Sigmoid colon (tissue), 6 donors: ENCODE measurements at regions not wholly inside any gene's neighbourhood (a gene's known extent, or its start where the extent isn't known, plus 50 kb on each side); places are given as distances from the start of the nearest gene placed in this dataset.

ENCODE experiments used
- DNase-seq: peaks from one replicate; pipeline ENCODE4 v3.0.0-alpha.2; 2019
- H3K27ac ChIP-seq, 4 donors: fragments of 200-600 bp; sonication (generic); one replicate each; pipeline ENCODE4 v1.5.1; 2016 to 2019; ENCODE audit warnings: mild to moderate bottlenecking in 1 of 4
- H3K27me3 ChIP-seq, 3 donors: fragments of 200-600 bp; sonication (generic); one replicate each; pipeline ENCODE4 v1.5.1; 2019; ENCODE audit warnings: mild to moderate bottlenecking in 1 of 3
- H3K36me3 ChIP-seq, 4 donors: fragments of 200-600 bp; sonication (generic); one replicate each; pipeline ENCODE4 v1.5.1; 2016 to 2019
- H3K4me1 ChIP-seq, 4 donors: fragments of 200-600 bp; sonication (generic); one replicate each; pipeline ENCODE4 v1.5.1; 2017 to 2019
- H3K4me3 ChIP-seq, 4 donors: fragments of 200-600 bp; sonication (generic); one replicate each; pipeline ENCODE4 v1.5.1; 2017 to 2019; ENCODE audit warnings: mild to moderate bottlenecking in 2 of 4, moderate library complexity in 1 of 4
- H3K9me3 ChIP-seq, 4 donors: fragments of 200-600 bp in 3 of 4; sonication (generic) in 3 of 4; one replicate each; pipeline versions ENCODE4 v1.5.1 to v1.6.1; 2013 to 2019
- CTCF ChIP-seq, 4 experiments: fragments of 450-650 bp in 3 of 4; fragments of 200-600 bp in 1 of 4; IDR thresholded peaks; one replicate each; pipeline ENCODE4 v1.5.1; 2016 to 2019; ENCODE audit warnings: antibody characterized with exemption in 4 of 4, mild to moderate bottlenecking in 3 of 4, moderate library complexity in 2 of 4
- EP300 ChIP-seq, 4 donors: sonication (generic); formaldehyde crosslinking; IDR thresholded peaks; one replicate each; pipeline ENCODE4 v1.6.1; 2017; ENCODE audit warnings: antibody characterized with exemption in 4 of 4
- POLR2A ChIP-seq, 2 donors: fragments of 450-650 bp; IDR thresholded peaks; one replicate each; pipeline ENCODE4 v1.6.1; 2016; ENCODE audit warnings: antibody characterized with exemption in 2 of 2, mild to moderate bottlenecking in 2 of 2, moderate library complexity in 2 of 2
- POLR2AphosphoS5 ChIP-seq, 4 donors: sonication (generic); formaldehyde crosslinking; IDR thresholded peaks; one replicate each; pipeline ENCODE4 v1.6.1; 2017; ENCODE audit warnings: antibody characterized with exemption in 4 of 4
- WGBS, 2 donors: extraction: QIAGEN DNeasy Blood & Tissue Kit; methylation state at CpG; one replicate each; pipeline ENCODE4 v1.1.7; 2013; 5-methylcytosine and 5-hydroxymethylcytosine counted together
- intact Hi-C: fragments of 100-400 bp; cut with DNase I; formaldehyde crosslinking; loops from one replicate; pipeline ENCODE4 v1.15.1; 2023
- donor health status: healthy with polysubstance abuse.
- donor health status: healthy.

- intact Hi-C loops = no loop called here
- Histone ChIP-seq H3K4me1 (no peaks in the 10 kb centered on the region), H3K9me3 (no peaks in the 10 kb centered on the region), H3K27me3 (no peaks in the 10 kb centered on the region), H3K36me3 (no peaks in the 10 kb centered on the region), H3K27ac (no peak overlapping the region), H3K4me3 (no peak overlapping the region)
- DNase-seq = no peak
- no peak for TF ChIP-seq EP300 (IDR thresholded peaks at IDR 0.05)
- TF ChIP-seq POLR2A (IDR thresholded peaks at IDR 0.05) = no peak
- TF ChIP-seq POLR2AphosphoS5 (IDR thresholded peaks at IDR 0.05) = no peak
- TF ChIP-seq CTCF (IDR thresholded peaks at IDR 0.05) = no peak
- WGBS, 2 donors = 0% methylated on average over 1 of the region's 1 CpG
Measured at GRCh38 chr10:60708666-60709065, 69.6 kb upstream of the CDK1 start.

GRCh38 chr10:60707841-60708240, 70.4 kb upstream of the CDK1 start:
- DNase-seq = no peak
- H3K27ac ChIP-seq = no peak overlapping the region
- WGBS, 2 donors = 79 to 82% methylated on average over 4 of the region's 4 CpGs
- TF ChIP-seq CTCF (IDR thresholded peaks at IDR 0.05) = no peak
- no peak for TF ChIP-seq POLR2A (IDR thresholded peaks at IDR 0.05)
- no peak for TF ChIP-seq POLR2AphosphoS5 (IDR thresholded peaks at IDR 0.05)
- no peak for TF ChIP-seq EP300 (IDR thresholded peaks at IDR 0.05)
- H3K4me3 ChIP-seq = no peak overlapping the region
- intact Hi-C loops = no loop called here
- no peaks in the 10 kb centered on the region for H3K36me3 ChIP-seq
- H3K4me1 ChIP-seq = no peaks in the 10 kb centered on the region
- H3K9me3 ChIP-seq = no peaks in the 10 kb centered on the region
- H3K27me3 ChIP-seq = no peaks in the 10 kb centered on the region

GRCh38 chr10:60706146-60706545, 72.1 kb upstream of the CDK1 start:
- H3K27me3 ChIP-seq = no peaks in the 10 kb centered on the region
- intact Hi-C loops = no loop called here
- no peak for DNase-seq
- H3K4me3 ChIP-seq = no peak overlapping the region
- 84 to 86% methylated on average over 1 of the region's 1 CpG for WGBS, 2 donors
- no peaks in the 10 kb centered on the region for H3K4me1 ChIP-seq
- TF ChIP-seq EP300 (IDR thresholded peaks at IDR 0.05) (no peak), CTCF (IDR thresholded peaks at IDR 0.05) (no peak)
- H3K36me3 ChIP-seq = no peaks in the 10 kb centered on the region
- no peak overlapping the region for H3K27ac ChIP-seq
- H3K9me3 ChIP-seq = no peaks in the 10 kb centered on the region

GRCh38 chr10:60705376-60705775, 72.9 kb upstream of the CDK1 start:
- Histone ChIP-seq H3K27ac (no peak overlapping the region), H3K4me1 (no peaks in the 10 kb centered on the region), H3K4me3 (no peak overlapping the region), H3K9me3 (no peaks in the 10 kb centered on the region), H3K27me3 (no peaks in the 10 kb centered on the region), H3K36me3 (no peaks in the 10 kb centered on the region)
- DNase-seq = no peak
- 76 to 91% methylated on average over 1 of the region's 1 CpG for WGBS, 2 donors
- intact Hi-C loops = no loop called here
- TF ChIP-seq POLR2AphosphoS5 (IDR thresholded peaks at IDR 0.05) = no peak
- no peak for TF ChIP-seq POLR2A (IDR thresholded peaks at IDR 0.05)
- no peak for TF ChIP-seq EP300 (IDR thresholded peaks at IDR 0.05)
- TF ChIP-seq CTCF (IDR thresholded peaks at IDR 0.05) = no peak

- no peak for TF ChIP-seq POLR2A (IDR thresholded peaks at IDR 0.05)
- TF ChIP-seq CTCF (IDR thresholded peaks at IDR 0.05) = no peak
- TF ChIP-seq EP300 (IDR thresholded peaks at IDR 0.05) = no peak
- no peak for TF ChIP-seq POLR2AphosphoS5 (IDR thresholded peaks at IDR 0.05)
- intact Hi-C loops = no loop called here
Measured at GRCh38 chr10:60704471-60704870, 73.8 kb upstream of the CDK1 start.

More at GRCh38 chr10:60704471-60704870, 73.8 kb upstream of the CDK1 start:
- 9 to 47% methylated on average over 3 of the region's 3 CpGs for WGBS, 2 donors
- DNase-seq = no peak
- no peak overlapping the region for H3K27ac ChIP-seq
- H3K9me3 ChIP-seq = no peaks in the 10 kb centered on the region
- H3K4me3 ChIP-seq = no peak overlapping the region
- no peaks in the 10 kb centered on the region for H3K36me3 ChIP-seq
- no peaks in the 10 kb centered on the region for H3K4me1 ChIP-seq
- H3K27me3 ChIP-seq = no peaks in the 10 kb centered on the region
